ENCODE measurements at regions not wholly inside any gene's neighbourhood (a gene's known extent, or its start where the extent isn't known, plus 50 kb on each side); places are given as distances from the start of the nearest gene placed in this dataset.

DNA sequence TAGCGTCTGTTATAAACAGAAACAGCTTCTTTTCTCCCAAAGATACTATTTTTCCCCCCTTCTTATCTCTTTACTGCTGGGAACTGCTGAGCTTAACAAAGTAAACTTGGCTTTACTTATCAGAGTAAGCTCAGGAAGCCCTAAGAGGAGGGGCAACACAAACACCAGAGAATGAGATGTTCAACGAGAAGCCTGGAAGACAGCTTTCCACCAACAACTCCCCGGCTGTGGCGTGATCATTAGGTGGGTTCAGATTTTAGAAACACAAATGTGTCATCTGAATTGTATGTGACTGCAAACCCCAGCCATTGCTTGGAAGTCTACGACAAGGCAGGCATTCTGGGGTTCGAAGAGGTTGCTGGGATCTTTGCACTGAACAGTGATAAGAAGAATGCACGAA, 181.2 kb upstream of the ESRRG start:
- no peak for TF ChIP-seq EZH2phosphoT487 (IDR thresholded peaks at IDR 0.05; ENCODE audit: low read depth)
- TF ChIP-seq, protein P1, sequence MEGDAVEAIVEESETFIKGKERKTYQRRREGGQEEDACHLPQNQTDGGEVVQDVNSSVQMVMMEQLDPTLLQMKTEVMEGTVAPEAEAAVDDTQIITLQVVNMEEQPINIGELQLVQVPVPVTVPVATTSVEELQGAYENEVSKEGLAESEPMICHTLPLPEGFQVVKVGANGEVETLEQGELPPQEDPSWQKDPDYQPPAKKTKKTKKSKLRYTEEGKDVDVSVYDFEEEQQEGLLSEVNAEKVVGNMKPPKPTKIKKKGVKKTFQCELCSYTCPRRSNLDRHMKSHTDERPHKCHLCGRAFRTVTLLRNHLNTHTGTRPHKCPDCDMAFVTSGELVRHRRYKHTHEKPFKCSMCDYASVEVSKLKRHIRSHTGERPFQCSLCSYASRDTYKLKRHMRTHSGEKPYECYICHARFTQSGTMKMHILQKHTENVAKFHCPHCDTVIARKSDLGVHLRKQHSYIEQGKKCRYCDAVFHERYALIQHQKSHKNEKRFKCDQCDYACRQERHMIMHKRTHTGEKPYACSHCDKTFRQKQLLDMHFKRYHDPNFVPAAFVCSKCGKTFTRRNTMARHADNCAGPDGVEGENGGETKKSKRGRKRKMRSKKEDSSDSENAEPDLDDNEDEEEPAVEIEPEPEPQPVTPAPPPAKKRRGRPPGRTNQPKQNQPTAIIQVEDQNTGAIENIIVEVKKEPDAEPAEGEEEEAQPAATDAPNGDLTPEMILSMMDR (IDR thresholded peaks at IDR 0.05; ENCODE audit: low read depth, low read length): no peak

Data from OCI-LY3 (cell line).